ENCODE measurements at regions not wholly inside any gene's neighbourhood (a gene's known extent, or its start where the extent isn't known, plus 50 kb on each side); places are given as distances from the start of the nearest gene placed in this dataset.
"Not testable (repeated sequence)": the region's sequence is repeated elsewhere in the genome, so short reads cannot be mapped to it uniquely, and the experiment has no call there.

DNA sequence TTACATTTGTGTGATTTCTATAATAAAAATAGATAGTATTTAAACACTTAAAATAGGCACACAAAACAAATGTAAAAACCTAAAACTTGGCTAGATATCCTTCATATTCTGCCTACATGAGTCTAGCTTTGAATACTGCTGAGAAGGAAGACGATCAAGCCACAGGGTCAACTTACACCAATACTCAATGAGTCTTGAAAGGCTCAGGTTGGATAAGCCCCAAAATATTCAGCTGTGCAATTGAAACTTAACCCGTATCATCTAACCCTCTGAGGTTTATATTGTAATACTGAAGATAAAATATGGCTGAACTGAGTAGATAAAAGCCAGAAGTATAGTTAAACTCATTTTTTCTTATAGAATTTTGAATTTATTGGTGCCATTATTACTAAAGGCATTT, 313.0 kb upstream of the NRXN1 start:
- DNase-seq (ENCODE audit: low read depth in 4 of 4, low spot score in 3 of 4): no peak

DNA sequence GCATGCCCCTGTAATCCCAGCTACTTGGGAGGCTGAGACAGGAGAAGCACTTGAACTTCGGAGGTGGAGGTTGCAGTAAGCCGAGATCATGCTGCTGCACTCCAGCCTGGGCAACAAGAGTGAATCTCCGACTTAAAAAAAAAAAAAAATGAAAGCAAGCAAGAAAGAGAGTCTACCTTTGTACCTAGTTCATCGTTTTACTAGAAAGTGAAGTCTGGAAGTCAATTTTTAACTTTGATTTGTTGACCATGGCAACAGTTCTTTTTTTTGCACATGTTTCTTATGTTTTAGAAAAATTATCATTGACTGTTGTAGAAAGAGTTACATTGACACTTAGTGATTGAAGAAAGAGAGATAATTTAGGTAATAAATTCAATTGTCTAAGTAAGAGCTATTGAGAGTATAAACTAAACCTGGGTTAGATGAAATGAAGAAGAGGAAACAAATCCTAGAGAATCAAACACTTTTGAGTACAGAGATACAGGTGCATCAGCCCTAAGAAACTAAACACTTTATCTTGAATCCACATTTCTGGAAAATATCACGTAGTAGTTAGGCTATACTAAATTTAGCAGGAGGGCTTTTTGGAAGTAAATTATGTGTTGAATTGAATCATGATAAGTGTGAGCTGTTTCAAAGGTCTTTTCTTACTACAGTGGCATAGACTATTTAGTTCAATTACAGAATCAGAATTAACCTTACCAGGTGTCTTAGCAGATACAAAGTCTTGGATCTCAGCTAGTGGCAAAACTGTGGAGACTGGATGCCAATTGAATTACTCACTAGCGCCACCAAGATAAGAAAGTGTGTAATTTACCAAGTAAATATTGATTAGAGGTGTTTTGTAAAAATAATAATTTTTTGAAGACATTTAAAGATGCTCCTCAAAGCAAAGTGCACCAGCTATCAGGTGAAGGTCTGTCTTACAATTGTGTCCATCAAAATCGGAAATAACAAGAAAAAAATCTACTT, 303.4 kb upstream of the NRXN1 start:
- no peak for DNase-seq (ENCODE audit: low read depth in 4 of 4, low spot score in 3 of 4)

DNA sequence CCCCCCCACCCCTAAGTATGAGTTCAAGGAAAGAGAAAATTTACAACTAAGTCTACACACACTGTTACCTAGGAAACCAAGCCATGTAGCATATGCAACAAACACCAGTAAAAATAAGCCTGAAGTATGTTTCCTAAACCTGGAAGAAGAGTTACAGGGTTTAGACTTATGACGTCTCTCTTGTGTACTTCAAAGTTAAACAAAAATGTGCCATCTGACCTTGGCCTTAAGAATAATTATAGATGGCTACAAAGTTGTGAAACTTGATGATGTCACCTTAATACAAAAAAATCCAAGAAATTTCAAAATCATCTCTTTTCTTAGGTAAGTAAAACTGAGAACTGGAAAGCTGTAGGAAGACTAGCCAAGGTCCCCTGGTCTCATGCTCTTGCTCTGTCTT, 297.6 kb upstream of the NRXN1 start:
- DNase-seq (ENCODE audit: low read depth in 4 of 4, low spot score in 3 of 4): no peak

DNA sequence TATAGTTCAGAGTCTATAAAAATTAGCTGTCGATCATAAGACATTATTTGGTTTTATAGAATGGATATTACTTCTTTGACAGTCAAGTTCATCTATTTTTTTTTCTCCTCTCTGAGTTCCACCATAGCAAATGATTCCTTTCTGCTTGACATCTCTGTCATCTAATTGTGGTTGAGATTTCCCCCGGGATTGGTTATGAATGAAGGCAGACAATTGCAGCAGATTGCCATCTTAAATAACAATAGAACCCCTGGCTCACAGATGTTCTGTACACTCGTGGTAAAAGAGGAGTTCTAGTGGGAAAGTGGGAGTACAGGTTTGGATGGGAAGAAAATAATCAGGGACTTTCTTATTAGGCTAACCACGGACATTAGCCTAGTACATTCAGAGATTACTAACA, 292.1 kb upstream of the NRXN1 start:
- DNase-seq (ENCODE audit: low read depth in 4 of 4, low spot score in 3 of 4): no peak

DNA sequence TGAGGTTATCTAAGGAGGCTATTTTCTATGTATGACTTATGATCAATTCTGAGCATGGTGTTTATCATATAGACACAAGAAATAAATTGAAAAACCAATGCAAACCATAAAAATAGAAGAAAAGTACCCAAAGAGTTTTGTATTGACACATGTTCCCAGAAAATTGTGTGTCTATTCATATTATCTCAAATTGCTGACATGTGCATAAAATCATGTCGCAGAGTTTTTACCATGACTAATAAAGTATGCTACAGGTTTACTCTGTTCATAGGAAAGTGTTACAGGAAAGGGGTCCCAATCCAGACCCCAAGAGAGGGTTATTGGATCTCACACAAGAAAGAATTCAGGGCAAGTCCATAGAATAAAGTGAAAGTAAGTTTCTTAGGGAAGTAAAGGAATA, 290.7 kb upstream of the NRXN1 start:
- no peak for DNase-seq (ENCODE audit: low read depth in 4 of 4, low spot score in 3 of 4)

DNA sequence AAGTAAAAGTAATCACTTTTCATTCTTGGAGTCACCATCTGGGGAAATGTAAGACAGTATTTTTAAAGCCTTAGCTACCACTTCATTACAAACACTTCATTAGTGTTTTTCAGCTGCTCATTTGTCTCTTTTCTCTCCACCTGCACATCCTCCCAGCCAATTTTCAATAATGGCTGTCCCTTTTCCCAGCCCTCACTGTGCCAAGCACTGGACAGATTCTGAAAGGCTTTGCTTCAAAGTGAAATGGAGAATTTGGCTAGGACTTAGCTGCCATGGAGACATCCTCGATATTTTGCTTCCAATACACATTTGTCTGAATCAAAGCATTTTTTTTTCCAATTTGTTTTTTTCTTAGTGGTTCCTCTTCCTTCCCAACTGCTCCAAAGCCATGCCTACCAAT, 272.4 kb upstream of the NRXN1 start:
- DNase-seq (ENCODE audit: low read depth in 4 of 4, low spot score in 3 of 4): no peak

DNA sequence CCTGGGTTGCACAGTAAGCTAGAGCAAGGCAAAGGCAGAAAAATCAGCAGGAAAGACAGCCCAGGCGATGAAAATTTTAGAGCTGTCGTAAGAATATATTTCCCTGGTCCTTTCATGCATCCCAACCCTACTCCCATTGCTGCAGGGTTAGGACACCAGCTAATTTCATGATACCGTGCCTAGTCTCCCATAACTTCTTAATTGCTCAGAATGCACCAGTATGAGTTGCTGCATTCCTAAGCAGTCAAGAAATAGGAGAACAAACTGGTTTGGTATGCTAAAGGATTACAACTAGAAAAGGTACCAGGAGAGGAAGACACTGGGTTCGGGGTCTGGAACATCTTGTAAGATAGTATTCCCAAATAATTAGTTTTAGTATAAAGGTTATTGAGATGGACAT, 269.4 kb upstream of the NRXN1 start:
- no peak for DNase-seq (ENCODE audit: low read depth in 4 of 4, low spot score in 3 of 4)

DNA sequence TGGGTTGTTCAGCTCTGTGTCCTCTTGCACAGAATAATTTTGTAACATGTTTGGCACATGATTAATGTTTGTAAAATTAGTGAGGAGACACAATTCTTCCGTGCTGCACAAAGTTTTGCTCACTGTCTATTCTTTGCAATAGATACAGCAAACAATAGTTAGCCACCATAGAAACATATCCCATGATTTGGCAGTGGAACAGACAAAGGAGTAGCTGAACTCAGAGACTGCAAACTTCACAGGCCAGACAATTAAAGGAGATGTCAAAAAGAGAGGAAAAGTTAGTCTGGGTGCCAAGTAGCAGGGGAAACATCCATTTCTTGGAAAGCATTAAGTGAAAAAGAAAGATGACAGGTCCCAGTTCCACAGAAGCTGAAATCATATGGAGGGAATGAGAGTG, 267.4 kb upstream of the NRXN1 start:
- DNase-seq (ENCODE audit: low read depth in 4 of 4, low spot score in 3 of 4): no peak

DNA sequence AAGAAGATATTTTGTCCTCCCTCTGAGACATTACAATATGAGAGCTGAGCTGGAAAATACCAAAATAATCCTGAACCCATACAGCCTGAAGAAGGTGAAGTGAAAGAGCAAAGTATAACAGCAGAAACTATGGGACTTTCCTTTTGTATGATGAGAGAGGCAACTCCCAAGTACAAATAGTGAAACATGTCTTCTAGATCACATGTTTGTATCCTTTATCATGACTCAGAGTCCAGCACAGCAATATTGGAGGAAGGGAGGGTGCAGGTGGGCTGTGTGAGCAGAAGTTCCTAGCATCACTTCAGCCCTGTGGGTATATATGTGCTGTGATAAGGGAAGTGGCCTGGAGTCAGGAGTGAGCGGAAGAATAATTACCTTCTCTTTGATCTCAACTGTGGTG, 265.6 kb upstream of the NRXN1 start:
- DNase-seq (ENCODE audit: low read depth in 4 of 4, low spot score in 3 of 4): no peak

DNA sequence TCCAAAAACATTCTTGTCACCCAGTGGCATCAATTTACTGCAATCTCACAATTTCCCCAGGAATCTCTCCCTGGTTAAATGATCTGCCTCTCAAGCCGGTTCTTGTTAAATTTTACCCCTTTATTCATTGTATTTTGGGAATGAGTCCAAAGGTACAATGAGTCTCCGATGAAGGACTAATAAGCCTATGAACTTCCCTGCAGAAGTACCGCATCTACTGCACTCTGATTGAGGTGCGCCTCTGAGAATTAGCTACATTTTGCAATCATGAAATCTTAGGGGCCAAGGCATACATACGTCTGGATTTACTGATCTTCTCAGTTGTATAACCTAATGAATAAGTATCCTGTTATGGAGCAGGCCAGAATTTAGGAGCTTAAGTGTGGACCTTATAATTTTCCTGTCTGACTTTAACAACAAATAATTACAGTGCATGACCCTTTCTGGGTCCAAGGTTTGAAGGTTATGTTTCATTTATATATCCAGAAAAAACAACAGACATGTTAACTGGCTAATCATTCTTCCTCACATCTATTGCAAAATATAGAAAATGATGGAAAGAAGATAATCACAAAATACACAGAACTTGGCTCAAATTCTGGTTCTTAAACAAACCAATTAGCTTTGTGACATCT, 261.8 kb upstream of the NRXN1 start:
- DNase-seq (ENCODE audit: low read depth in 4 of 4, low spot score in 3 of 4): no peak

DNA sequence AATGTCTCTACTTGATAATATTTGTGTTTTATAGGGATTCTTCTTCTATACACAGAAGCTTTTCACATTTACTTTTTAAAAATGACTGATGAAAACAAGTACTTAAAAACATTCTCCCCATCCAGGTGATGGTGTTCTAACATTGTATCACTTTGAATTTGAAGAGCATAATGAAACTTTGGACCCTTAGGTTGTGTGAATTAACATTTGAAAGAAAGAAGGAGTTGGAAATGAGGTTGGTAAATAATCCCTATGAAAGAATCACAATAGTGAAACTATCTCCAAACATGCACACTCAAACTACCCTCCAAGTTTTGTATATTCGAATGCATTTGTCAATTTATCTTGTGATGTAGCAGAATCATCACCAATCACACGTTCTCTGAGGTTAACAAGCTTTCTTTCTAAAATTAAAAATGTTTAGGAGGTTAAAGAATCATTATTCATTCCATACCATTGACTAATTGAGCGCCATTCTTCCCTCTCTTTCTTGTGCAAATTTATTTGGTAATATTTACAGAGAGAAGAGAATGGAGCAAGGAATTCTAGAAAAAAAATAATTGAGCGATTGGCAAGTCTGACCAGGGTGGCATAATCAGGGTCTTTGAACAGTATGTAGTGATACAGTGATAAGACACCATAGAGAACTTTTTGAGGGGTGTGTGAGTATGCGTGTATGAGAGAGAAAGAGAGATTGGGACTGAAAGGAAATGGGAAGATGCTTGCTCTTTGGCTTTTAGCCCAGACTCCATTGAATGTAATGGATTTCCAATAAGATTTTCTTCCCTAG, 260.0 kb upstream of the NRXN1 start:
- no peak for DNase-seq (ENCODE audit: low read depth in 4 of 4, low spot score in 3 of 4)

DNA sequence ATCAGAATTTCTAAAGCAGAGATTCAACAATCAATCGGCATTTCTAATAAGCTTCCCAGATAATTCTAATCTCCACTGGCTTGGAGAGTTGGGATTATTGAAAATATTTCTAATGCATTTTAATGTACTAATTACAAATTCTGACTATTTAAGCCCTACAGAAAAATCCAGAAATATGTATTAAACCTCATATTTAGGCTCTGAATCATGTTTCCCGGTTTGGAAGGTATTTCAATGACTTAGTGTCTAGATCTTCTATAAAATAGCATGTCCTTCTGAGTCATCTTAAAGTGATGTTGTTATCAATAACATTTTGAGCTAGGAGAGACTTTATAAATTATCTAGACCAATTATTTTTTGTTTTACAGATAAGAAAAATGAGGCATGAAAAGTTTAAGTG, 258.8 kb upstream of the NRXN1 start:
- no peak for DNase-seq (ENCODE audit: low read depth in 4 of 4, low spot score in 3 of 4)

DNA sequence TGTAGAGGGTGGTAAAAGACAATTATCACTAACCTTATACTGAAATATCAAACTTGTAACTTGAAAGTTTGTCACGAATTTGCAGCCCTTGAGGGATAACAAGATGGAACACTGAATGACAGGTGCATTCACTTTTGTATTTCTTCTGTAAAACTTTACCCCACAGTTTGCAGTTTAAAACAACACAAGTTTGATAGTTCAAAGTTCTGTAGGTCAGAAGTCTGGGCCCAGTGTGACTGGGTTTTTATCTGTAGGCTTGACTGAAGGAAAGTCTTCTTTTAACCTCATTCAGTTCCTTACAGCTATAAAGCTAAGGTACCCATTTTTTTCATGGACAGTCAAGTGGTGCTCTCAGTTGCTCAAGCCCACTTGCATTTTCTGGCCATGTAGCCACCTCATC, 257.1 kb upstream of the NRXN1 start:
- DNase-seq (ENCODE audit: low read depth in 4 of 4, low spot score in 3 of 4): no peak

DNA sequence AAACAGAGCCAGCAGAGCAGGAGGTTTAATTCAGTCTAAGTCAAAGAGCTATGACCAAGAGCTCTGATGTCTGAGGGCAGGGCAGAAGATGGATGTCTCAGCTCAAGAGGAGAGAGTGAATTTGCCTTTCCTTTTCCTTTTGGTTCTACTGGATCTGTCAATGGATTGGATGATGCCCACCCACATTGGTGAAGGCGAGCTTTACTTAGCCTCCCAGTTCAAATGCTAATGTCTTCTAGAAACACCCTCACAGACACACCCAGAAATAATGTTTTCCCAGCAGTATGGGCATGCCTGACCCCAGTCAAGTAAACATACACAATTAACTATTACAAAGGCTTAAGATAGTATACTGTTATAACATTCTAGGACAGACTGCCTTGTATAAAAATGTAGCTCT, 236.3 kb upstream of the NRXN1 start:
- DNase-seq (ENCODE audit: low read depth in 4 of 4, low spot score in 3 of 4): no peak

DNA sequence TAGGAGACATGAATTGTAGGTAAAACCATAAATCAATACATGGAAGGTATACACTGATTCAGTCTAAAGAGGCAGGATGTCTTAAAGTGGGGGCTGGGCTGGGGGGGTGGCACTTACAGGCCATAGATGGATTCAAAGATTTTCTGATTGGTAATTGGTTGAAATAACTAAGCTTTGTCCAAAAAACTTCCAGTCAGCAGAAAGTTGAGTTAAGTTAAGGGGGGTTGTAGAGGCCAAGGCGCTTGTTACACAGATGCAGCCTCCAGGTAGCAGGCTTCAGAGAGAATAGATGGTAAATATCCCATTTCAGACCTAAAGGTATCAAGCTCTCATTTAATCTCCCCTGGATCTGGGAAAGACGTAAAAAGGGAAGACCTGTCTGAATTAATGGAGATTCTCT, 233.6 kb upstream of the NRXN1 start:
- DNase-seq (ENCODE audit: low read depth in 4 of 4, low spot score in 3 of 4): no peak

DNA sequence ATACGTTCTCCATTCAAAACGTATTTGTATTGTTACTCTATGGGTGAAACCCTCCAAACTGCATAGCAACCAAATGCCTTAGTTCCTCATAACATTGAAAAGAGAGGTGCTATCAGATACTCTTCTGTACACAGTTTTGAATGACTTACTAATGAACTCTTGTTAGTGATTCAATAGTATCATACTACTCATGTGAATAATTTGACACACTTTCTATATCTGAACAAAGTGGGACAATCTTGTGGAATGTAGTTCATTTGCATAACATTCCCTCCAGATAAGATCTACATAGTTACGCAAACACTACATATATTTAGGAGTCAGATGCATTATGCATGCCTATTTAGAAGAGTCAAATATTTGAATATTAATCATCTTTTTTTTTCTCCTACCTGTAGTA, 232.0 kb upstream of the NRXN1 start:
- DNase-seq (ENCODE audit: low read depth in 4 of 4, low spot score in 3 of 4): no peak

DNA sequence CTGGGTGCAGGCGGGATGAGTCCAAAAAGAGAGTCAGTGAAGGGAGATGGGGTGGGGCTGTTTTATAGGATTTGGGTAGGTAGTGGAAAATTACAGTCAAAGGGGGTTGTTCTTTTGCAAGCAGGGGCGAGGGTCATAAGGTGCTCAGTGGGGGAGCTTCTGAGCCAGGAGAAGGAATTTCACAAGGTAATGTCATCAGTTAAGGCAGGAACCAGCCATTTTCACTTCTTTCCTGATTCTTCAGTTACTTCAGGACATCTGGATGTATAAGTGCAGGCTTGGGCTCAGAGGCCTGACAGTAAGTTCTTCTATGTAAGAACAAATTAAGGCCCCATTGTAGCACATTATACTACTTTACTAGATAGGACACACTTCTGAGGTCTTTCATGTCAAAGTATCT, 231.2 kb upstream of the NRXN1 start:
- not testable (repeated sequence) for DNase-seq (ENCODE audit: low read depth in 4 of 4, low spot score in 3 of 4)

DNA sequence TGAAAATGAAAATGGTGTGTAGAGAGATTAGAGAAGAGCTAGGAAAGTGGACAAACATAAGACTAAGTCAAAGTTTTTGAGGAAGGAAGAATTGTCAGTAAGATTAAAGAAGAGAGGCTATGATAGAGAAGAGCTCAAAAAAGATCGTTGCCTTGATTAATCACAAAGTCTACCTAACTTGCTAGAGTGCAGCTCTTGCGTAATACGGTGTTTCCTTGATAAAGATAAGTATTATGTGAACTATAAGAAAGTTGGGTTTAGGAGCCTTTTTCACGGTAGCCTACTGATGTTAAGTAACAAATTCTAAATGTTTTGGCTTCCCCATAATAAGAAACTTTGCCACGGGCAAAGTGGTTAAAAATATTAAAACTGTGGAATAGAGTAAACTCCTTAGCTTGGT, 226.4 kb upstream of the NRXN1 start:
- DNase-seq (ENCODE audit: low read depth in 4 of 4, low spot score in 3 of 4): no peak

DNA sequence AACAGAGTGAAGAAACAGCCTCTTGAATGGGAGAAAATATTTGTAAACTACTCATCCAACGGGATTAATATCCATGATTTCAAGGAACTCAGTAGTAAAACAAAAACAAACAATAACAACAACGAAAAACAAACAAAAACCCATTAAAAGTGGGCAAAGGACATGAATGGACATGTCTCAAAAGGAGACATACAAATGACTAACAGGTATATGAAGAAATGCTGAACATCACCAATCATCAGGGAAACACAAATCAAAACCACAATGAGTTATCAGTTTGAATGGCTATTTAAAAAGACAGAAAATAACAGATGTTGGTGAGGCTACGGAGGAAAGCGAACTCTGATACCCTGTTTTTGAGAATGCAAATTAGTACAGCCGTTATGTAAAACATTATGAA, 224.8 kb upstream of the NRXN1 start:
- DNase-seq (ENCODE audit: low read depth in 4 of 4, low spot score in 3 of 4): no peak

DNA sequence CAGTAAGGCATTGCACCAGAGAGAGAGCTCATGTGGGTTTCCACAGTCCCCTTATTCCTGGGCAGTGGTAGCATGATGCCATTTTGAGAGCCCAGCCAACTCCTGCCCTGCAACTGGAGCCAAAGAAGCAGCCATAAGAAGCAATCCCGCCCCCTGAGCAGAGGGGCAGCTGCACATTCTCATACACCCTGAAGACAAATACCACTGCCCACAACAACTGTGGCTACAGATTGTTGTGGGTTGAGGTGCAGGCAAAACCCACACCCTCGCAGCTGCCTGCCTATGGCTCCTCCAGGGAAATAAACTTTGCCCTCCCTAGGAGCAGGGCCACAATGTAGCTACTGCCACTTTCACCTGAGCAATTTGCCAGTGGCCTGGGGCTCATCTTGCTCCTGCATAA, 219.4 kb upstream of the NRXN1 start:
- DNase-seq (ENCODE audit: low read depth in 4 of 4, low spot score in 3 of 4): no peak

DNA sequence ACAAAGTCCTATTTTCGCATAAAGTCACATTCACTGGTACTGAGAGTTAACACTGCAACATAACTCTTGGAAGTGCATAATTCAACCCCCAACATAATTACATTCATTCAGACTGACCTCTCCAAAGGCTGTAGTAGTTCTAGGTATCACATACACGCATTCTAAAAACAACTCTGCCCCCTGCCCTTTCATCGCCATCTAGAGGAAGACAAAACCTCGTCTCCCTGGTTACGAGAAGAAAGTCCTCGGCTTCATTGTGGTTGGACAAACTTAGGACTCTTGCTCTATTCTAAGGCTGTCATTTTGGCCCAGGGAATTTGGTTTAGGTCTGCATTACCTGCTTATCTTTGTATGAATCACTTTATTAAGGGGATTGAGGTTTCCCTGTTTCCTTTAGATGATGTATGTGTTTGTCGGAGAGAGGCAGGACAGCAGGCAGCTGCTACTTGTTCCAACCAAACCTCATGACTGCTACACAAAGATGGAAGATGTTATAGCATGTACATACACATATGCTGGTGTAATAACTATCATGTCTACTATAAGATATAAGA, 215.4 kb upstream of the NRXN1 start:
- no peak for DNase-seq (ENCODE audit: low read depth in 4 of 4, low spot score in 3 of 4)
